Uterus (tissue), 3 donors: ENCODE measurements at regions not wholly inside any gene's neighbourhood (a gene's known extent, or its start where the extent isn't known, plus 50 kb on each side); places are given as distances from the start of the nearest gene placed in this dataset.
A peak's percentile ranks its signal among the peaks of the same experiment; 100 is the strongest.

Source experiments
- DNase-seq, 2 donors: peaks; one replicate each; pipeline ENCODE4 v3.0.0-alpha.2; 2019 to 2020
- H3K27ac ChIP-seq, 2 donors: fragments of 200-600 bp; sonication (generic); 1 replicate in 1 of 2; 2 replicates in 1 of 2; pipeline ENCODE4 v1.5.1; 2016 to 2018
- H3K27me3 ChIP-seq, 2 donors: fragments of 200-600 bp; sonication (generic); one replicate each; pipeline ENCODE4 v1.5.1; 2018 to 2019; ENCODE audit warnings: control low read depth in 1 of 2
- H3K36me3 ChIP-seq, 2 donors: fragments of 200-600 bp; sonication (generic); one replicate each; pipeline ENCODE4 v1.5.1; 2019; ENCODE audit warnings: control low read depth in 1 of 2
- H3K4me1 ChIP-seq, 2 donors: fragments of 200-600 bp; sonication (generic); one replicate each; pipeline ENCODE4 v1.5.1; 2018 to 2019; ENCODE audit warnings: control low read depth in 1 of 2
- H3K4me3 ChIP-seq, 2 donors: fragments of 200-600 bp; sonication (generic); 1 replicate in 1 of 2; 2 replicates in 1 of 2; pipeline ENCODE4 v1.5.1; 2018 to 2019; ENCODE audit warnings: mild to moderate bottlenecking in 1 of 2
- H3K9me3 ChIP-seq, 2 donors: fragments of 200-600 bp; sonication (generic); one replicate each; pipeline ENCODE4 v1.5.1; 2019; ENCODE audit warnings: control low read depth in 1 of 2
- POLR2A ChIP-seq, 2 donors: fragments of 450-650 bp; IDR thresholded peaks; one replicate each; pipeline ENCODE4 v1.6.1; 2016; ENCODE audit warnings: antibody characterized with exemption in 2 of 2, mild to moderate bottlenecking in 1 of 2, moderate library complexity in 1 of 2
- intact Hi-C: fragments of 100-400 bp; cut with DNase I; formaldehyde crosslinking; loops from one replicate; pipeline ENCODE4 v1.15.1; 2023; ENCODE audit warnings: low total_unique reads
- TF ChIP-seq, protein P1 (sequence below), 4 experiments: fragments of 200-600 bp in 2 of 4; fragments of 450-650 bp in 2 of 4; sonication (generic) in 2 of 4; IDR thresholded peaks; one replicate each; pipeline ENCODE4 v1.5.1; 2016 to 2019; ENCODE audit warnings: antibody characterized with exemption in 4 of 4, mild to moderate bottlenecking in 2 of 4, moderate library complexity in 1 of 4
- donor health status: DM: yes; HTN: yes; CAD: no.

DNA sequence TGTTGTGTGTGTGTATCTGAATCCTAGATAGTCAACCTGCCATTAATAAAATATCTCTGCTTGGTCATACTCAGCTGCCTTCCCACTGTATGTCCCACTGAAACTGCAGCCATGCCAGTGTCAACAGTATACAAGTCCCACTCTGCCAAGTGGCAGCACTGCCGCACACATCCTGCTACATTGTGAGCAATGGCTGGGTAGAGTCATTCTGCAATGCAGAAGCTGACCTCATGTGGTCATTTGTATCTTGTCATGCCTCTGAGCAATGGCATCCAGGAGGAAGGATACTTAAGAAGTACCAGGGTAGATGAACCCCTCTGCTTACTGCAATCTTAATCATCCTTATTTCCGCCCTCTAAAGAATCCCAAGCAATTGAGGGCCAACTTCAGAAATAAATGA is 302.2 kb upstream of the DDX18 start:
- H3K4me1 ChIP-seq: no peaks in the 10 kb centered on the region
- H3K27ac ChIP-seq: no peak overlapping the region
- no peaks in the 10 kb centered on the region for H3K9me3 ChIP-seq
- H3K36me3 ChIP-seq: no peaks in the 10 kb centered on the region
- DNase-seq: no peak
- H3K27me3 ChIP-seq: no peaks in the 10 kb centered on the region
- intact Hi-C loops: no loop called here
- H3K4me3 ChIP-seq: no peak overlapping the region
- TF ChIP-seq, protein P1, sequence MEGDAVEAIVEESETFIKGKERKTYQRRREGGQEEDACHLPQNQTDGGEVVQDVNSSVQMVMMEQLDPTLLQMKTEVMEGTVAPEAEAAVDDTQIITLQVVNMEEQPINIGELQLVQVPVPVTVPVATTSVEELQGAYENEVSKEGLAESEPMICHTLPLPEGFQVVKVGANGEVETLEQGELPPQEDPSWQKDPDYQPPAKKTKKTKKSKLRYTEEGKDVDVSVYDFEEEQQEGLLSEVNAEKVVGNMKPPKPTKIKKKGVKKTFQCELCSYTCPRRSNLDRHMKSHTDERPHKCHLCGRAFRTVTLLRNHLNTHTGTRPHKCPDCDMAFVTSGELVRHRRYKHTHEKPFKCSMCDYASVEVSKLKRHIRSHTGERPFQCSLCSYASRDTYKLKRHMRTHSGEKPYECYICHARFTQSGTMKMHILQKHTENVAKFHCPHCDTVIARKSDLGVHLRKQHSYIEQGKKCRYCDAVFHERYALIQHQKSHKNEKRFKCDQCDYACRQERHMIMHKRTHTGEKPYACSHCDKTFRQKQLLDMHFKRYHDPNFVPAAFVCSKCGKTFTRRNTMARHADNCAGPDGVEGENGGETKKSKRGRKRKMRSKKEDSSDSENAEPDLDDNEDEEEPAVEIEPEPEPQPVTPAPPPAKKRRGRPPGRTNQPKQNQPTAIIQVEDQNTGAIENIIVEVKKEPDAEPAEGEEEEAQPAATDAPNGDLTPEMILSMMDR (IDR thresholded peaks at IDR 0.05): no peak
- no peak for TF ChIP-seq POLR2A (IDR thresholded peaks at IDR 0.05)

DNA sequence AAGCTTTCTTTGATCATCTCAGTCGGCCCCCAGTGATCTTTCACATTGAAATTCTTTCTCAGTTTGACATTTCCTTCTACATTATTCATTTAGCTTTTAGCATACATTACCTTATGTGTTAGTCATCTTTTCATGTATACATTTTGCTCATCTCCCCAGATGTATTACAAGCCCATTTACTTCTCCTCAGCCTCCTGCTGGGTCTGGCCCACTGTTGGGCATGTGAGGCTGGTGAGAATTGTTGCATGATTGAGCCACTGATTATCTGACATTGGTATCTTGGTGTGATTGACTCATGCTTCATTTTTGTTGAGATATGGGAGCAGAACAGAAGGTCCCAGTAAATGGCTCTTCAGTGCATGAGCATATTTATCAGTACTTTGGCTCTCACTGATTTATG is 300.1 kb upstream of the DDX18 start:
- Histone ChIP-seq H3K27ac (no peak overlapping the region), H3K27me3 (no peaks in the 10 kb centered on the region), H3K9me3 (no peaks in the 10 kb centered on the region), H3K36me3 (no peaks in the 10 kb centered on the region), H3K4me1 (no peaks in the 10 kb centered on the region), H3K4me3 (no peak overlapping the region)
- no peak for DNase-seq
- no peak for TF ChIP-seq POLR2A (IDR thresholded peaks at IDR 0.05)
- TF ChIP-seq, protein P1 (IDR thresholded peaks at IDR 0.05): no peak
- intact Hi-C loops: no loop called here

DNA sequence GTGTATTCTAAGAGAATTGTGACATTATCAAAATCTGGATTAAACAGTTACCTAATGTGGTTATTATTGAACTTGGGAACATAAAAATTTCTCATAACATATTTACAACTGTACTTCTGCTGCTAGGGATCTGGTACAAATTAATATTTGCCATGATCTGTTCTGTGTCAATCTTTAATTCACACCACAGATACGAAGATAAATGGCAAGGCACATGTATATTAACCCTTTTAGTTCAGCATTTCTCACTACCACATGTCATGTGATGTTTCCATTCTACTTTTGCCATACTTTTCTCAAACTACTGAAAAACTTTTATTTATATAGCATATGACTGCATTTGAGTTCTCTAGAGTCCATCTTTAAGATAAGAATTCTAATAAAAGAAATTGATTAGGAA is 295.3 kb upstream of the DDX18 start:
- Histone ChIP-seq H3K36me3 (no peaks in the 10 kb centered on the region), H3K27me3 (no peaks in the 10 kb centered on the region), H3K4me1 (no peaks in the 10 kb centered on the region), H3K9me3 (no peaks in the 10 kb centered on the region), H3K27ac (no peak overlapping the region), H3K4me3 (no peak overlapping the region)
- intact Hi-C loops: no loop called here
- TF ChIP-seq, protein P1 (IDR thresholded peaks at IDR 0.05): no peak
- no peak for TF ChIP-seq POLR2A (IDR thresholded peaks at IDR 0.05)
- DNase-seq: no peak

DNA sequence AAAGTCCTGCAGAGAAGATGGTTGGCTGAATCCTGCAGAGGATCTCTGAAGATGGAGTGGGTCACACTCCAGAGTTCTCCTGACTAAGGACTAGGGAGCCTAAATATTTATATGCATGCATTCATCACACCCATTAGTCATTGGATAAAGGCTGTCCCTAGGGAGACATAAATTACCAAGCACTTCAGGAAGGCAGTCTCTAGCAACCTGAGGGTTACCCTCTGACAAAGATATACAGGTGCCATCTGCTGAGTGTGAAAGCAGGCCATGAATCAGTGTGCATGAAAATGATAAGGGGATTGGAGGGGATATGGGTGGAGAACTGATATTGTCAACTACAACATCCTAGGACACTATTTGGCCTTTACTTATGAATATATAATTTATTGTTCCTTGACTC is 294.8 kb upstream of the DDX18 start:
- H3K4me1 ChIP-seq: no peaks in the 10 kb centered on the region
- no peaks in the 10 kb centered on the region for H3K9me3 ChIP-seq
- intact Hi-C loops: no loop called here
- DNase-seq: no peak
- no peaks in the 10 kb centered on the region for H3K27me3 ChIP-seq
- no peak overlapping the region for H3K27ac ChIP-seq
- H3K4me3 ChIP-seq: no peak overlapping the region
- TF ChIP-seq, protein P1 (IDR thresholded peaks at IDR 0.05): no peak
- TF ChIP-seq POLR2A (IDR thresholded peaks at IDR 0.05): no peak
- no peaks in the 10 kb centered on the region for H3K36me3 ChIP-seq

DNA sequence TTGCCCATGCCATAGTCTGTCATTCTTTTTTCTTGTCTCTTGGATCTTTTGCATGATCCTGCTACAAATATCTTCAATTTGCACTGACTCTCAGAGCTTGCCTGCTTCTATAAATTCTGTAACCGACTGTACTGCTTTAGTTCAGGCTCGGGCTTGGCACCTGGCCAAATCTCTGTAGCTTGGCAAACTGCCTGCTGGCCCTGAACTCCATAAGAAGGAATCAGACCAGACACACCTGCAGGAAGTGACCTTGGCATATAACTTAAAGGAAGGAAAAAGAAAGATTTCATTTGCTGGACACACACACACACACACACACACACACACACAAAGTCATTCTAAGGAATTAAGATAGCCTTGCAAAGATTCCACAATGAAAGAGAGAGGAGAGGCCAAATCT is 291.2 kb upstream of the DDX18 start:
- Histone ChIP-seq H3K4me1 (no peaks in the 10 kb centered on the region), H3K27ac (no peak overlapping the region), H3K4me3 (no peak overlapping the region), H3K36me3 (no peaks in the 10 kb centered on the region), H3K9me3 (no peaks in the 10 kb centered on the region), H3K27me3 (no peaks in the 10 kb centered on the region)
- TF ChIP-seq, protein P1 (IDR thresholded peaks at IDR 0.05): no peak
- TF ChIP-seq POLR2A (IDR thresholded peaks at IDR 0.05): no peak
- intact Hi-C loops: no loop called here
- peak; percentile 17 to 39 for DNase-seq
